ENCODE measurements at regions not wholly inside any gene's neighbourhood (a gene's known extent, or its start where the extent isn't known, plus 50 kb on each side); places are given as distances from the start of the nearest gene placed in this dataset.

- DNase-seq = no peak
Measured at GRCh38 chr3:159803459-159803858, 185.2 kb upstream of the IL12A start.

DNA sequence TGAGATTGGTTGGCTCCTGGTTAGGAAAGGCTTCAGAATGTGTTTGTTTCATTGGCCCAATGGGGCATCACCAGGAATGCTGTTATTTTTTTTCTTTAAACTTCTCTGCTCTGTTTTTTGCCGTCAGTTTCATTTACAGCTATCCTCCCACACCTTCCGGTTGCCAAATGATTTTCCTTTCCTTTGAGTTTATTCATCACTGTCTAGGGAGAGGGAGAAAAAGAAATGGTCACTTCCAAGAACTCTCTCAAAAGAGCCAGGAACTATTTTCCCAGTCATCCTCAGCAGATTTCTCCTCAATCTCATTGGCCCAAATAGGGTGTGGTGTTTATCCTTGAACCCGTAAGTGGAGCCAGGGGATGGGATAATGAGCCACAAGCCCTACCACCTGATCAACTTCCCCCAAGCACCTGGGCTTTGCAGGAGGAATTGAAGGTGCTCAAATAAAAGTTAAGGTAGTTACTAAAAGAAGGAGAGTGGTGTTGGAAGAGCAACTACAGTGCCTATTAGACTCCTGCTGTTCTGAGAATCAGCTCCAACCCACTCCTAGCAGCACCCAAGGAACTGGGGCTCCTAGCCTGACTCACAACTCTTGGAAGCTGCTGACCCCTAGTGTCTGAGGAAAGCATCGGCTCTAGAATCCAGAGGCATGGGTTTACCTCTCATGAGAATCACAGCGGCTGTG, 183.8 kb upstream of the IL12A start:
- peak; percentile 14 for DNase-seq

GRCh38 chr3:159805411-159805772, 183.2 kb upstream of the IL12A start:
- no peak for DNase-seq

DNA sequence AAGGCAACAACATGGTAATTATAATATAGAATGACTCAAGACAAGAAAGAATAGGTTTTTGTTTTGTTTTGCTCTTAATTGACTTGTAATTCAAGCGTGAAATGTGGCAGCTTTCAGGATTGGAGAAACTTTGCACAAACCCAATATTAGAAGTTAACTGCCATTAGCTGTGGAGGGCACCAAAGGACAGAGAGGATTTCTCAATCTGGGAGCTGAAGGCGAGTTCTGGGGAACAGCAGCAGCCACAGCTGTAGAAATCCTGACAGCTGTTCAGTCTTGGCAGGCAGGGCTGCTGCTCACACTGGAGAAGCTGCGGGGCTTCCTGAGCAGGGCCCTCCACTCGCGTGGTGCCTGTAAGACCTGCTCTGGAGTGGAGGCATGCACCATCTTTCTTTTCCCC, 182.2 kb upstream of the IL12A start:
- no peak for DNase-seq

DNA sequence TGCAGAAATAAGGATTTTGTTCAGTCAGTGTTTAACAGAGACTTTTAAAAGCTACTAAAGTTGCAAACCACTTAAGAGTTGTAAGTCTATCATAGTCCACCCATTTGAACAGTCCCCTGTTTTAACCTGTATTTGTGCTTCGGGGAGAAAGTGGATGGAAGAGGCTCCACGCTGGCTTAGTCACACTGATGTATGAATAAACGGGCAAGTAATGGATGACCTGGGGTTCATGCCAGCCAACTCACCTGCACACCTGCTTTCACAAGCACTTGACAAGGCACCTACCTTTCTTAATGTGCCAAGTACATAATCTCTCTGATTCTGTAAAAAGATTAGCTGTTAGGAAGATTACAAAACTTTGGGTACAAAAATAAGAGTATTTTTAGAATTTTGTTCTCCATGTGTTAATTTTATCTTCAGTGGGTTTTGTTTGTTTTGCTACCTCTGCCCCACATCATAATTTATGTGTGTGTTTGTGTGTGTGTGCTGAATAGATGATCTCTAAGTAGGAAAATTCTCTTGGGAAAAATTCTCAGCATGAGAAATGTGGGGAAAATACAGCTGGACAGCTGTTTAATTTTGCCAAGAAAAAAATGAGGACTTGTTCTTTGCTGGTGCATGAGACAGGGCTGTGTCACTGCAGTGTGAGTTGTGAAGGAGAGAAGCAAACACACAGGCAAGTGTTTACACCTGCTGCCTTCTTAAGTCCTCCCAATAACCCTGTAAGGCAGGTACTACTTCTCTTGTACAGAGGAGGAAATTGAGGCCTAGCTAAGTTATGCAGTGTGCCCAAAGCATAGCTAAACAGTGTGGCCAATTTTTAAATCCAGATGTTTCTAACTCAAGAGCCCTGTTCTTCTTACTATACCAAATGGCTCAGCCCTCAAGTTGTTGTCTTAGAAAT, 181.2 kb upstream of the IL12A start:
- no peak for DNase-seq

DNA sequence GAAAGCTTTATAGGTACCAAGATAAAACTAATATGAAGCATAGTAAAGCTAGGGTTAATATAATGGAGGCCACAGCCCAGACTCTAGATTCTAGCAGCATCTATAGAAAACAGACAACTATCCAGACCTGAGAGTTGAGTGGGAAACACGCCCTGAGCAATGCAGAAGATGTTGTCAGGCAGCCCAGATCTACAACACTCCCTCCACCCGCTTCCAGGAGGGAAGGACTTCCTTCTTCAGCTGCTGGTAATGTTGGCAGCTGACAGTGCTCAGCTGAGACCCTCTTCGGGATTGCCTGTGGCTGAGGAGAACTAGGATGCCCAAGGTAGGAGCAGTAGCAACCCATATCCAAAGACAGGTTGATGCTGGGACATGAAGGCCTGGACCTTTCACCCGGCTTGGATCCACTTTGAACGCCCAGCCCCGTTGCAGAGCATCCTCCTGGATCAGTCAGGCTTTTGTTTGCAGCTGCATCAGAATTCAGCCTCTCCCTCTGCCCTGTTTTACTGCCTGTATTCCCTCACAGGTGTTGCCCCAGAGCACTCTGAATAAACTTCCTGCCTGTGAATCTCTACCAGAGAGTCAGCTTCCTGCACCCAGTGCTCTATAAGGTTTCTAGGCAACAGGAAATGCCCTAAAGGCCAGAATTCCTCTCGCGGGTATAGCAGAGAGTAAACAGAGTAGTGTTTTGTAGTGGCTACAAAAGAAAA, 174.7 kb upstream of the IL12A start:
- no peak for DNase-seq

GRCh38 chr3:159816512-159816911, 172.1 kb upstream of the IL12A start:
- no peak for DNase-seq

DNA sequence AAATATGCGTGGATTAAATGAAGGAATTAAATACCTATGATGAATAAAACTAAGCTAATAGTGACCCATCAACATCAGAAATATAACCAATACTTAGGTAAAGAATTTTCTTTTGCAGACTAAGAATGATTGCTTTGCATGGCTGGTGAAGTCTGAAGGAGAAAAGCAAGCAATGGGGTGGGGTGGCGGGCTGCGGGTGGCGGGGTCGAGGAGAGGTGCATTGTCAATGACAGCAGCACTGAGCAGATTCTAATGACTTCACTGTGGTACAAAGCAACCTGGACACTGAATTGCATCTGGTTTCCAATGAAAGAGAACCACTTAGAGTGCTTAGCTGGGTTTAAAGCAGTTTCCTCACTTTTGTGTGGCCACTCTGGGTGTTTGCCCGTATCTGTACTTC, 171.5 kb upstream of the IL12A start:
- no peak for DNase-seq

- no peak for DNase-seq
Measured at GRCh38 chr3:159817571-159817970, 171.1 kb upstream of the IL12A start.

GRCh38 chr3:159818399-159818798, 170.2 kb upstream of the IL12A start:
- no peak for DNase-seq

DNA sequence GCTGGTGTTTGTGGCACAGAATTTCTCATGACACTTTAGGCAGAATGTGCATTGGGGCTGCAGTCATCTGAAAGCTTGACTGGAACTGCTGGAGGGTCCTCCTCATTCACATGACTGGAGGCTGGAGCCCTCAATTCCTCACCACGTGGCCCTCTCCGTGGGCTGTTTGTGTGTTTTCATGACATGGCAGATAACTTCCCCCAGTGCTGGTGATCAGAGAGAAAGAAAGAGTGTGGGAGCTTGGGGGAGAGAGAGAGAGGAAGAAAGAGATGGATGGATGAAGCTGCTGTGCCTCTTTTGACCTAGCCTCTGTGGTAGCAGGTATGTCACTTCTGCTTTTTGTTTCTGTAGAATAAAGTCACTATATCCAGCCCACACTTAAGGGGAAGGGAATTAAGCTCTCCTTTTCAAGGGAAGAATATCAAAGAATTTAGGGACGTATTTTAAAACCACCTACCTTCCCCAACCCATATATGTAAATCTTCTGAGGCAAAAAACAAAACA, 169.6 kb upstream of the IL12A start:
- no peak for DNase-seq

DNA sequence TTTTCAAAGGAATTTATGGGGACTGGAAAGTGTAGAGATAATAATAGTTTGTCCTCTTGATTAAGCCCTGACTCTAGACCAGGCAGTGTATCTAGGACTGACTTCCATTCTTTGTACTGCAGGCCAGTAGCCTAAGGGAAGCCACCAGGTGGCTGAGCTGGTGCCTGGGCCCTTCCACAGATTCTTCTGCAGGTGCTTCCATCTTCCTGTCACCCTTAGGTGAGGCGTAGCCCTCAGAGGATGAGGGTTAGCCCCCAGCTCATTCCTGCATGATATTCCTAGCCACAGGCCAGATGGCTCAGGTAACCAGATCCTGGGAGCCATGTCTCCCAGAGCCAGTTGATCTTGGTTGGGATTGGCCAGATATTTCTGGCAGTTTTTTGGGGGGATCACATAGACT, 169.0 kb upstream of the IL12A start:
- no peak for DNase-seq

- no peak for DNase-seq
Measured at GRCh38 chr3:159821110-159821509, 167.5 kb upstream of the IL12A start.

DNA sequence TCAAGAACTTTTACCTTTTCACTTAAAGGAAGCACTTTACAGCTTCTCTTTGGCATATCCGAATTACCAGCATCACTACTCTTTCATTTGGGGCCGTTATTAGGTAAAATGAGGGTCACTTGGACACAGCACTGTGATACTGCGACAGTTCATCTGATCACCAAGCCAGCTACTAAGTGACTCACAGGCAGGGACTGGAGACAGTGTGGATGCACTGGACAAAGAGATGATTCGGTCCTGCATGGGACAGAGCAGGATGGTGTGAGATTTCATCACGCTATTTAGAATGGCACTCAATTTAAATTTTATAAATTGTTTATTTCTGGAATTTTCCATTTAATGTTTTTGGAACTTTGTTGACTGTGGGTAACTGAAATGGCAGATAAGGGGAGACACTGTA, 166.9 kb upstream of the IL12A start:
- DNase-seq = no peak

- DNase-seq = no peak
Measured at GRCh38 chr3:159823780-159824179, 164.9 kb upstream of the IL12A start.

- no peak for DNase-seq
Measured at GRCh38 chr3:159824333-159824732, 164.3 kb upstream of the IL12A start.

DNA sequence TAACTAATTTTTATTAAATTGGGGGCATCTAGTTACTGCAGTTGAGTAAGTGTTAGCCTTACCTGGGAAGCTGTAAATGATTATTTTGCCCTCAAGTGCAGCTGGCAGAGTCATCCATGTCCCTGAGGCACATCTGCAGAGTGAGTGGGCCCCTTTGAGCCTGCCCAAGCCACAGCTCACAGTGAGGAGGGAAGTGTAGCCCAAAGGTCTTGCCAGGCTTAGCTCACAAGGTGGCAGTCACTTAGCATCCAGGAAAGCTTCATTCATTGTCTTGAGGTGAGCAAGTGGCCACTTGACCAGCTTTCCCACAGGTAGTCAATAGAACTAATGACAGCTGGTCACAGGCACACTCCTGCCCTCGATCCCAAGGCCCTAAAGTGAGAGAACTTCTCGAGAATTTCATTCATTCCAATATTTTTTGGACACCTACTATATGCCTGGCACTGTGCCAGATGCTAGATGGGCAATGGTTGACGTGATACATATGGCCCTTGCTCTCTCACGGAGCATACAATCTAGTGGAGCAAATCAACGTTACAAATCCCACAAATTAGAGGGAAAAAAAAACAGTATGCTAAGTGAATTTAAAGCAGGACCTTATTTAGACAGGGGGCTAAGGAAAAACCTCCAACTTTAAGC, 163.3 kb upstream of the IL12A start:
- no peak for DNase-seq

DNA sequence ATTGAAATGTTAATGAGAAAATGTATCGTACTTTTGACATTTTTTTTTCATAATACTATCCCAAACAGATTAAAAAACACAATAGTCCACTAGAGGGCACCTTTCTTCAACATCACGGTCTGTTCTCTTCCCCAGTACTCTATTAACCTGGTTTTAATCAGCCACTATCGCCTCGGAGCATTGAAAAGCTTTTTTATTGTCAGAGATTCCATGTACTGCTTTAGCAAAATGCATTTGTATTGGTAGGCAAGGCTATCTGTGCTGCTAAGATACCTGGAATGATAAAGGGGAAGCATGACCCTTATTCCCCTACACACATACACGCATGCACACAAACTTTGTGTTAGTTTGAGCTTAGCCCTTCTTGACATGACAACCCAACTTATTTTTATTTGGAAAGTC, 160.1 kb upstream of the IL12A start:
- no peak for DNase-seq

DNA sequence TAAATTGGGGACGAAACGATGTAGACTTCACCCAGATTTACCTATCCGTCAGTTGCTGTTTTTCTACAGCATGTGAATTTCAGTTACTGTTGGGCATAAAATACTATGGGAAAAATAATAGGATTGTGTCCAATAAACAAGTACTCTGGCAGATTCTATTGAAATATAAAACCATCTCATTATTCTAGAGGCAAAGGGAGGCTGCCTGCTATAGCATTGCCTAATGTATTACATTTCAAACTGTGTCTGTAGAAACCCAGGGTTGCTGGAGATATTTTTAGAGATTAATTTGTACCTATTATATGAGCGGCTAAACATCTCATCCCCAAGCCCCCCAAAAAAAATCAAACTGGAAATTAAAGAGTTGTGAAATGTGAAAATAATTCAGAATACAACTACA, 159.6 kb upstream of the IL12A start:
- no peak for DNase-seq

- no peak for DNase-seq
Measured at GRCh38 chr3:159829539-159830227, 159.0 kb upstream of the IL12A start.

DNA sequence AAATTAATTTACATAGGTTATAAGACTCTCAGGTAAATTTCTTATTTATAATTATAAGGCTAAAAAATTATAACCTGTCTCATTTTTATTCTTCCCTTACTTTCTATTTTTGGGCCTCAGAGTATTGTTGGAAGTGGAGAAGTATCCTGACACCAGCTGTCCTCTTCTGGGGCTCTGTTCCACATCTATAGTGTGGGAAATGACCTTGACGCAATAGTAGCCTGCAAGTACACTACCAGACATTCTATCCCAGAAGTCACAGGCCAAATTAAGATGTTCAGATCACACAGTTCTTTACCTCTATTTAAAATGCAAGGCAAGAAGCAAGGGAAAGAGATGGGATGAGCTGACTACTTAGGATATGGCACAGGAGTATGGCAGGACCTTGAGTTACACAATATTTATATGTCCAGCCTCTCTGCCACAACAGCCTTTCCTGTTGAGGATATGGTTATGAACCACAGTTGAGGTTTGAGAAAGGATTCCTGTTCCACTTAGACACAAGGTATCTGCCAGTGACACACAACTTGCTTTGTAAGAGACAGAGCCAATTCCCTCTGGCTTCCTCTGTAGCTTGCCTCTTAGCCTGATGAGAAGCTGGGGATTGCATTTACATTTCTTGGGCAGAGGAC, 158.0 kb upstream of the IL12A start:
- no peak for DNase-seq

DNA sequence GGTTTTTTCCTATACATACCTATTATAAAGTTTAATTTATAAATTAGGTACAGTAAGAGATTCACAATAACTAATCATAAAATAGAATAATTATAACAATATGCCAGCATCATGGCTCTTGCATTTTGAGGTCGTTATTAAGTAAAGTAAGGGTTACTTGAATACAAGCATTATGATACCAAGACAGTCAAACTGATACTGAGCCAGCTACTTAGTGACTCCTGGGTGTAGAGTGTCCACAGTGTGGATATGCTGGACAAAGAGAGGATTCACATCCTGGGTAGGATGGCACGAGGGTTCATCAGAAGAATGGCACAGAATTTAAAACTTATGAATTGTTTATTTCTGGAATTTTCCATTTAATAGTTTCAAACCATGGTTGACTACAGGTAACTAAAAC, 157.2 kb upstream of the IL12A start:
- DNase-seq = no peak
